ENCODE measurements at regions not wholly inside any gene's neighbourhood (a gene's known extent, or its start where the extent isn't known, plus 50 kb on each side); places are given as distances from the start of the nearest gene placed in this dataset.

- Histone ChIP-seq H4K20me1 (ENCODE audit: insufficient read depth, low read length) (no peaks in the 10 kb centered on the region), H3K36me3 (replicated peaks; ENCODE audit: low read depth, low read length) (peaks cover 16% of the 10 kb centered on the region), H3K79me2 (ENCODE audit: low read length) (no peaks in the 10 kb centered on the region), H3K27ac (ENCODE audit: low read length) (no peak overlapping the region), H2AFZ (ENCODE audit: low read depth, low read length) (no peak overlapping the region), H3K27me3 (ENCODE audit: low read depth, low read length) (no peaks in the 10 kb centered on the region), H3K4me2 (ENCODE audit: low read length) (no peak overlapping the region), H3K9me3 (ENCODE audit: insufficient read depth, low read length) (peaks cover 29% of the 10 kb centered on the region), H3K4me1 (ENCODE audit: low read length) (peaks cover 24% of the 10 kb centered on the region), H3K9ac (ENCODE audit: low read length) (no peak overlapping the region), H3K4me3 (ENCODE audit: low read length) (no peak overlapping the region)
- no peak for TF ChIP-seq CTCF (IDR thresholded peaks at IDR 0.05; ENCODE audit: low read depth, low read length)
- no peak for TF ChIP-seq EZH2phosphoT487 (IDR thresholded peaks at IDR 0.05; ENCODE audit: low read depth)
These were observed 194.8 kb upstream of the NABP1 start for GRCh38 chr2:191483117-191483516.

GRCh38 chr2:191486584-191487320, 191.2 kb upstream of the NABP1 start:
- no peak overlapping the region for H2AFZ ChIP-seq (ENCODE audit: low read depth, low read length)
- H3K27me3 ChIP-seq (ENCODE audit: low read depth, low read length) = no peaks in the 10 kb centered on the region
- H3K36me3 ChIP-seq (replicated peaks; ENCODE audit: low read depth, low read length) = peaks cover 5% of the 10 kb centered on the region
- H3K9ac ChIP-seq (ENCODE audit: low read length) = no peak overlapping the region
- no peak overlapping the region for H3K4me2 ChIP-seq (ENCODE audit: low read length)
- H4K20me1 ChIP-seq (ENCODE audit: insufficient read depth, low read length) = no peaks in the 10 kb centered on the region
- no peak for TF ChIP-seq EZH2phosphoT487 (IDR thresholded peaks at IDR 0.05; ENCODE audit: low read depth)
- TF ChIP-seq CTCF (IDR thresholded peaks at IDR 0.05; ENCODE audit: low read depth, low read length) = no peak
- H3K27ac ChIP-seq (ENCODE audit: low read length) = no peak overlapping the region
- no peaks in the 10 kb centered on the region for H3K79me2 ChIP-seq (ENCODE audit: low read length)
- H3K4me3 ChIP-seq (ENCODE audit: low read length) = no peak overlapping the region
- no peaks in the 10 kb centered on the region for H3K4me1 ChIP-seq (ENCODE audit: low read length)
- H3K9me3 ChIP-seq (ENCODE audit: insufficient read depth, low read length) = peaks cover 17% of the 10 kb centered on the region; the same call in 1 of the 2 replicates

- H3K27ac ChIP-seq (ENCODE audit: low read length) = no peak overlapping the region
These were observed 189.8 kb upstream of the NABP1 start for GRCh38 chr2:191488135-191488534.

GRCh38 chr2:191489177-191489576, 188.8 kb upstream of the NABP1 start:
- TF ChIP-seq CTCF (IDR thresholded peaks at IDR 0.05; ENCODE audit: low read depth, low read length) = no peak
- no peak for TF ChIP-seq EZH2phosphoT487 (IDR thresholded peaks at IDR 0.05; ENCODE audit: low read depth)
- Histone ChIP-seq H3K4me3 (ENCODE audit: low read length) (no peak overlapping the region), H4K20me1 (ENCODE audit: insufficient read depth, low read length) (no peaks in the 10 kb centered on the region), H3K27me3 (ENCODE audit: low read depth, low read length) (no peaks in the 10 kb centered on the region), H3K79me2 (ENCODE audit: low read length) (no peaks in the 10 kb centered on the region), H3K9ac (ENCODE audit: low read length) (no peak overlapping the region), H3K27ac (ENCODE audit: low read length) (no peak overlapping the region), H2AFZ (ENCODE audit: low read depth, low read length) (no peak overlapping the region), H3K9me3 (ENCODE audit: insufficient read depth, low read length) (no peaks in the 10 kb centered on the region), H3K36me3 (replicated peaks; ENCODE audit: low read depth, low read length) (no peaks in the 10 kb centered on the region), H3K4me1 (ENCODE audit: low read length) (no peaks in the 10 kb centered on the region), H3K4me2 (ENCODE audit: low read length) (no peak overlapping the region)

More at GRCh38 chr2:191488135-191488534, 189.8 kb upstream of the NABP1 start:
- H3K4me1 ChIP-seq (ENCODE audit: low read length) = no peaks in the 10 kb centered on the region
- no peak overlapping the region for H3K4me2 ChIP-seq (ENCODE audit: low read length)
- no peaks in the 10 kb centered on the region for H3K36me3 ChIP-seq (replicated peaks; ENCODE audit: low read depth, low read length)
- no peak for TF ChIP-seq EZH2phosphoT487 (IDR thresholded peaks at IDR 0.05; ENCODE audit: low read depth)
- no peak for TF ChIP-seq CTCF (IDR thresholded peaks at IDR 0.05; ENCODE audit: low read depth, low read length)
- H3K9ac ChIP-seq (ENCODE audit: low read length) = no peak overlapping the region
- H3K27me3 ChIP-seq (ENCODE audit: low read depth, low read length) = no peaks in the 10 kb centered on the region
- peaks cover 7% of the 10 kb centered on the region; the same call in 1 of the 2 replicates for H3K9me3 ChIP-seq (ENCODE audit: insufficient read depth, low read length)
- no peaks in the 10 kb centered on the region for H4K20me1 ChIP-seq (ENCODE audit: insufficient read depth, low read length)
- H3K4me3 ChIP-seq (ENCODE audit: low read length) = no peak overlapping the region
- no peaks in the 10 kb centered on the region for H3K79me2 ChIP-seq (ENCODE audit: low read length)
- H2AFZ ChIP-seq (ENCODE audit: low read depth, low read length) = no peak overlapping the region

Measured in OCI-LY3 (cell line).